ENCODE measurements at regions not wholly inside any gene's neighbourhood (a gene's known extent, or its start where the extent isn't known, plus 50 kb on each side); places are given as distances from the start of the nearest gene placed in this dataset.

DNA sequence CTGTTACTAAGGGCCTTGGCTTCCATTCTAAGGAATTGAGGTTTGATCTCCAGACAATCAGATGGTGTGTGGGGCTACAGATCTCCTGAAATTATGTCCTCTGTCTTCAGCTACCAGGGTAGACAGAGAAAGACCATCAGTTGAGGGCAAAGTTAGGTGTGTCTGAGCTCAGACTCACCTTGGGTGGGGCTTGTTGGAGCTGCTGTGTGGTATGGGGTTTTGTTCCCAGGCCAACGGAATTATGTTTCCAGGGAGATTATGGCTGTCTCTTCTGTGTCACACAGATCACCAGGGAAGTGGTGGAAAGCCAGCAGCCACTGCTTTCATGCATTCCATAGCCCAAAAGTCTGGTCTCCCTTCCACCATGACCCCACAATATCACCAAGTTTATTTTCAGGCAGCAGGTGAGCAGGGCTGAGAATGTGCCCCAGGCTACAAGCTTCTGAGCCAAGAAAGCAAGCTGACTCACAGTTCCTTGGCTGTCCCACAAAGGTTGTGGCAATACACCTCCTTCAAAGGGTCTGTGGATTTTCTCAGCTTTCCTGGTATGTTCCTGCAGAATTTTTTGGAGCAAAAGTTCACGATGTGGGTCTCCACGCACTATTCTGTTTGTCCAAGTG is 714.9 kb downstream of the LUZP2 start:
- ATAC-seq, result no peak
- Histone ChIP-seq H3K9me3 (ENCODE audit: control insufficient read depth, insufficient read depth, low read depth, low read length) (no peaks in the 10 kb centered on the region), H3K4me3 (ENCODE audit: low read depth in 2 of 2, low read length in 2 of 2) (no peak overlapping the region), H3K36me3 (ENCODE audit: control insufficient read depth, insufficient read depth, low read length) (no peaks in the 10 kb centered on the region), H3K27me3 (ENCODE audit: control insufficient read depth, insufficient read depth, low read length) (no peaks in the 10 kb centered on the region), H3K27ac (ENCODE audit: low read length) (no peak overlapping the region), H3K4me1 (ENCODE audit: control insufficient read depth, insufficient read depth, low read length) (no peaks in the 10 kb centered on the region)
- intact Hi-C loops (cut with micrococcal nuclease; ENCODE audit: unreplicated experiment) (no loop called here), in situ Hi-C loops (cut with HindIII; ENCODE audit: low pct_unique_long_range_greater_than_20kb, low sequenced_read_pairs) (no loop called here)
- no peak for DNase-seq (ENCODE audit: low read depth, low spot score)
- CTCF ChIA-PET, result no interaction called here
- POLR2A ChIA-PET, result no interaction called here
- TF ChIP-seq, protein P1, sequence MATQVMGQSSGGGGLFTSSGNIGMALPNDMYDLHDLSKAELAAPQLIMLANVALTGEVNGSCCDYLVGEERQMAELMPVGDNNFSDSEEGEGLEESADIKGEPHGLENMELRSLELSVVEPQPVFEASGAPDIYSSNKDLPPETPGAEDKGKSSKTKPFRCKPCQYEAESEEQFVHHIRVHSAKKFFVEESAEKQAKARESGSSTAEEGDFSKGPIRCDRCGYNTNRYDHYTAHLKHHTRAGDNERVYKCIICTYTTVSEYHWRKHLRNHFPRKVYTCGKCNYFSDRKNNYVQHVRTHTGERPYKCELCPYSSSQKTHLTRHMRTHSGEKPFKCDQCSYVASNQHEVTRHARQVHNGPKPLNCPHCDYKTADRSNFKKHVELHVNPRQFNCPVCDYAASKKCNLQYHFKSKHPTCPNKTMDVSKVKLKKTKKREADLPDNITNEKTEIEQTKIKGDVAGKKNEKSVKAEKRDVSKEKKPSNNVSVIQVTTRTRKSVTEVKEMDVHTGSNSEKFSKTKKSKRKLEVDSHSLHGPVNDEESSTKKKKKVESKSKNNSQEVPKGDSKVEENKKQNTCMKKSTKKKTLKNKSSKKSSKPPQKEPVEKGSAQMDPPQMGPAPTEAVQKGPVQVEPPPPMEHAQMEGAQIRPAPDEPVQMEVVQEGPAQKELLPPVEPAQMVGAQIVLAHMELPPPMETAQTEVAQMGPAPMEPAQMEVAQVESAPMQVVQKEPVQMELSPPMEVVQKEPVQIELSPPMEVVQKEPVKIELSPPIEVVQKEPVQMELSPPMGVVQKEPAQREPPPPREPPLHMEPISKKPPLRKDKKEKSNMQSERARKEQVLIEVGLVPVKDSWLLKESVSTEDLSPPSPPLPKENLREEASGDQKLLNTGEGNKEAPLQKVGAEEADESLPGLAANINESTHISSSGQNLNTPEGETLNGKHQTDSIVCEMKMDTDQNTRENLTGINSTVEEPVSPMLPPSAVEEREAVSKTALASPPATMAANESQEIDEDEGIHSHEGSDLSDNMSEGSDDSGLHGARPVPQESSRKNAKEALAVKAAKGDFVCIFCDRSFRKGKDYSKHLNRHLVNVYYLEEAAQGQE (IDR thresholded peaks at IDR 0.05; ENCODE audit: insufficient read depth in 1 of 2, low read depth in 2 of 2, low read length in 1 of 2), result no peak
- BruUV-seq (replicated peaks), result no TSS peak

DNA sequence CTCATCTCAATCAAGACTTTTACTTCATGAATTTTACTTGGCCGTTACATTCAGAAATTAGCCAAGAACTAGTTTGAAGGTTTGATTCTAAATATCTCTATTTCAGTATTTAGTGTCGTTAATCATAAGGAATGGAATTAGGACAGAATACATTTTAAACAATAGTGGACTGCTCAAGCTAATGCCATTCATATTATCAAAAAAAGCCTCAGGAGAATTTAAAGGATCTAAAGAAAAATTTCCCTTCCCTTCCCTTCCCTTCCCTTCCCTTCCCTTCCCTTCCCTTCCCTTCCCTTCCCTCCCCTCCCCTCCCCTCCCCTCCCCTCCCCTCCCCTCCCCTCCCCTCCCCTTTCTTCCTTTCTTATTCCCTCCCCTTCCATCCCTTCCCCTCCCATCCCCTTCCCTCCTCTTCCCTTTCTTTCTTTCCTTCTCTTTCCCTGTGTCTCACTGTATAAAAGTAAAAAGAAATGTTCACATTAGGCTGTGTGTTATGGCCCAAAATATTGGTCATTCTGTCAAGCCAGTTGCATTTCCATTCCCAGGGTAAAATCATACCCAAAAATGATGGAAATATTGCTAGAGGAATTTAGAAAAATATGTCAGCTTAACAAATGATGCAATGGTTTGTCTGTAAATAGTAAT is 717.8 kb downstream of the LUZP2 start:
- Histone ChIP-seq H3K36me3 (ENCODE audit: control insufficient read depth, insufficient read depth, low read length) (no peaks in the 10 kb centered on the region), H3K4me3 (ENCODE audit: low read depth in 2 of 2, low read length in 2 of 2) (no peak overlapping the region), H3K27ac (ENCODE audit: low read length) (no peak overlapping the region), H3K27me3 (ENCODE audit: control insufficient read depth, insufficient read depth, low read length) (no peaks in the 10 kb centered on the region), H3K4me1 (ENCODE audit: control insufficient read depth, insufficient read depth, low read length) (no peaks in the 10 kb centered on the region), H3K9me3 (ENCODE audit: control insufficient read depth, insufficient read depth, low read depth, low read length) (no peaks in the 10 kb centered on the region)
- no TSS peak for BruUV-seq (replicated peaks)
- in situ Hi-C loops (cut with HindIII; ENCODE audit: low pct_unique_long_range_greater_than_20kb, low sequenced_read_pairs) (no loop called here), intact Hi-C loops (cut with micrococcal nuclease; ENCODE audit: unreplicated experiment) (no loop called here)
- DNase-seq (ENCODE audit: low read depth, low spot score) (no peak), ATAC-seq (no peak)
- ChIA-PET POLR2A (no interaction called here), CTCF (no interaction called here)
- no peak for TF ChIP-seq SIN3A (IDR thresholded peaks at IDR 0.05; ENCODE audit: borderline replicate concordance, insufficient read depth, low read depth, low read length)
- no peak for TF ChIP-seq TCF7L2 (IDR thresholded peaks at IDR 0.05; ENCODE audit: low read depth, low read length)
- TF ChIP-seq POLR2AphosphoS5 (IDR thresholded peaks at IDR 0.05; ENCODE audit: low read depth, low read length), result no peak
- TF ChIP-seq, protein P2, sequence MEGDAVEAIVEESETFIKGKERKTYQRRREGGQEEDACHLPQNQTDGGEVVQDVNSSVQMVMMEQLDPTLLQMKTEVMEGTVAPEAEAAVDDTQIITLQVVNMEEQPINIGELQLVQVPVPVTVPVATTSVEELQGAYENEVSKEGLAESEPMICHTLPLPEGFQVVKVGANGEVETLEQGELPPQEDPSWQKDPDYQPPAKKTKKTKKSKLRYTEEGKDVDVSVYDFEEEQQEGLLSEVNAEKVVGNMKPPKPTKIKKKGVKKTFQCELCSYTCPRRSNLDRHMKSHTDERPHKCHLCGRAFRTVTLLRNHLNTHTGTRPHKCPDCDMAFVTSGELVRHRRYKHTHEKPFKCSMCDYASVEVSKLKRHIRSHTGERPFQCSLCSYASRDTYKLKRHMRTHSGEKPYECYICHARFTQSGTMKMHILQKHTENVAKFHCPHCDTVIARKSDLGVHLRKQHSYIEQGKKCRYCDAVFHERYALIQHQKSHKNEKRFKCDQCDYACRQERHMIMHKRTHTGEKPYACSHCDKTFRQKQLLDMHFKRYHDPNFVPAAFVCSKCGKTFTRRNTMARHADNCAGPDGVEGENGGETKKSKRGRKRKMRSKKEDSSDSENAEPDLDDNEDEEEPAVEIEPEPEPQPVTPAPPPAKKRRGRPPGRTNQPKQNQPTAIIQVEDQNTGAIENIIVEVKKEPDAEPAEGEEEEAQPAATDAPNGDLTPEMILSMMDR (IDR thresholded peaks at IDR 0.05), result no peak
- TF ChIP-seq, protein P1 (IDR thresholded peaks at IDR 0.05; ENCODE audit: insufficient read depth in 1 of 2, low read depth in 2 of 2, low read length in 1 of 2), result no peak
